ENCODE measurements at regions not wholly inside any gene's neighbourhood (a gene's known extent, or its start where the extent isn't known, plus 50 kb on each side); places are given as distances from the start of the nearest gene placed in this dataset.

- Histone ChIP-seq H3K27ac (ENCODE audit: insufficient read depth, low read depth, low read length) (no peak overlapping the region), H3K36me3 (ENCODE audit: control insufficient read depth in 2 of 2, extremely low read depth in 1 of 2, insufficient read depth in 2 of 2, low read length in 2 of 2) (no peaks in the 10 kb centered on the region), H3K4me2 (ENCODE audit: insufficient read depth, low read length) (no peak overlapping the region), H3K27me3 (ENCODE audit: control insufficient read depth in 2 of 2, insufficient read depth in 2 of 2, low read length in 2 of 2) (peaks cover under 1 to 3% of the 10 kb centered on the region in 2 experiments), H3K9me1 (replicated peaks; ENCODE audit: control insufficient read depth, extremely low read depth, insufficient read depth, low read length) (no peaks in the 10 kb centered on the region), H4K20me1 (replicated peaks; ENCODE audit: control insufficient read depth, extremely low read depth, insufficient read depth, low read length) (no peaks in the 10 kb centered on the region), H3K79me2 (ENCODE audit: control insufficient read depth, insufficient read depth, low read length) (no peaks in the 10 kb centered on the region), H3K4me1 (ENCODE audit: control insufficient read depth, extremely low read depth, insufficient read depth, low read length) (no peaks in the 10 kb centered on the region), H2AFZ (ENCODE audit: low read depth, low read length) (no peak overlapping the region), H3K4me3 (replicated peaks in 1 of 3; ENCODE audit: insufficient read depth in 1 of 3, low read depth in 1 of 3, low read length in 3 of 3) (no peak overlapping the region), H3K9ac (replicated peaks; ENCODE audit: extremely low read depth, insufficient read depth, low read length) (no peak overlapping the region), H3K9me3 (replicated peaks; ENCODE audit: control insufficient read depth, insufficient read depth, low read length) (no peaks in the 10 kb centered on the region)
- intact Hi-C loops (cut with micrococcal nuclease) (no loop called here), dilution Hi-C loops (cut with MboI; ENCODE audit: extremely low pct_ligation_motif_present, low sequenced_read_pairs) (no loop called here)
- no TSS peak for BruUV-seq (replicated peaks)
- POLR2A ChIA-PET = no interaction called here
- DNase-seq (ENCODE audit: low read depth, low spot score) (no peak), FAIRE-seq (no peak)
- CTCF ChIA-PET = interaction anchor here (1.2 kb wide), 1 partner anchor 393 kb away, joined by 5 read pairs; no protein-coding TSS in a partner anchor
- TF ChIP-seq EZH2 (IDR thresholded peaks at IDR 0.05; ENCODE audit: borderline replicate concordance, low read depth, low read length, severe bottlenecking) = no peak
- TF ChIP-seq JUN (IDR thresholded peaks at IDR 0.05; ENCODE audit: borderline replicate concordance, insufficient read depth, insufficient read length, low read depth) = no peak
- no peak for TF ChIP-seq MAX (IDR thresholded peaks at IDR 0.05; ENCODE audit: insufficient read depth, insufficient read length)
- no peak for TF ChIP-seq POLR2A (IDR thresholded peaks at IDR 0.05; ENCODE audit: low read depth, low read length)
- TF ChIP-seq POLR2AphosphoS5 (IDR thresholded peaks at IDR 0.05; ENCODE audit: insufficient read depth, low read depth, low read length) = no peak
- TF ChIP-seq FOS (IDR thresholded peaks at IDR 0.05; ENCODE audit: borderline replicate concordance, insufficient read depth, low read length) = no peak
Observed at GRCh38 chr11:45379162-45379863, 93.2 kb upstream of the SYT13 start.

GRCh38 chr11:45378516-45378915 lies 92.4 kb upstream of the SYT13 start:
- dilution Hi-C loops (cut with MboI; ENCODE audit: extremely low pct_ligation_motif_present, low sequenced_read_pairs) = no loop called here
- DNase-seq (ENCODE audit: low read depth, low spot score) = no peak
- ChIA-PET CTCF (interaction anchor here (1.6 kb wide), 1 partner anchor 393 kb away, joined by 7 read pairs; no protein-coding TSS in a partner anchor), POLR2A (no interaction called here)
- FAIRE-seq = no peak
- Histone ChIP-seq H4K20me1 (replicated peaks; ENCODE audit: control insufficient read depth, extremely low read depth, insufficient read depth, low read length) (no peaks in the 10 kb centered on the region), H3K36me3 (ENCODE audit: control insufficient read depth in 2 of 2, extremely low read depth in 1 of 2, insufficient read depth in 2 of 2, low read length in 2 of 2) (no peaks in the 10 kb centered on the region), H3K9me3 (replicated peaks; ENCODE audit: control insufficient read depth, insufficient read depth, low read length) (no peaks in the 10 kb centered on the region), H3K4me3 (replicated peaks in 1 of 3; ENCODE audit: insufficient read depth in 1 of 3, low read depth in 1 of 3, low read length in 3 of 3) (no peak overlapping the region), H2AFZ (ENCODE audit: low read depth, low read length) (no peak overlapping the region), H3K4me2 (ENCODE audit: insufficient read depth, low read length) (no peak overlapping the region), H3K79me2 (ENCODE audit: control insufficient read depth, insufficient read depth, low read length) (no peaks in the 10 kb centered on the region), H3K9ac (replicated peaks; ENCODE audit: extremely low read depth, insufficient read depth, low read length) (no peak overlapping the region), H3K27me3 (ENCODE audit: control insufficient read depth in 2 of 2, insufficient read depth in 2 of 2, low read length in 2 of 2) (peaks cover 5 to 6% of the 10 kb centered on the region in 2 experiments), H3K27ac (ENCODE audit: insufficient read depth, low read depth, low read length) (no peak overlapping the region), H3K9me1 (replicated peaks; ENCODE audit: control insufficient read depth, extremely low read depth, insufficient read depth, low read length) (no peaks in the 10 kb centered on the region), H3K4me1 (ENCODE audit: control insufficient read depth, extremely low read depth, insufficient read depth, low read length) (no peaks in the 10 kb centered on the region)
- intact Hi-C loops (cut with micrococcal nuclease) = no loop called here
- no TSS peak for BruUV-seq (replicated peaks)
- TF ChIP-seq FOS (IDR thresholded peaks at IDR 0.05; ENCODE audit: borderline replicate concordance, insufficient read depth, low read length) (no peak), JUN (IDR thresholded peaks at IDR 0.05; ENCODE audit: borderline replicate concordance, insufficient read depth, insufficient read length, low read depth) (no peak), POLR2AphosphoS5 (IDR thresholded peaks at IDR 0.05; ENCODE audit: insufficient read depth, low read depth, low read length) (no peak), MYC (IDR thresholded peaks at IDR 0.05; ENCODE audit: low read depth, low read length) (no peak), CTCF (IDR thresholded peaks at IDR 0.05; ENCODE audit: extremely low read depth in 1 of 2, insufficient read depth in 1 of 2, low read depth in 1 of 2, low read length in 2 of 2) (no peak), EZH2 (IDR thresholded peaks at IDR 0.05; ENCODE audit: borderline replicate concordance, low read depth, low read length, severe bottlenecking) (no peak), GATA2 (IDR thresholded peaks at IDR 0.05; ENCODE audit: insufficient read depth, insufficient read length, low read depth, low read length) (no peak), POLR2A (IDR thresholded peaks at IDR 0.05; ENCODE audit: low read depth, low read length) (no peak), MAX (IDR thresholded peaks at IDR 0.05; ENCODE audit: insufficient read depth, insufficient read length) (no peak)

Measured in endothelial cell of umbilical vein (primary cell).